Natural killer cell (primary cell): ENCODE measurements at regions not wholly inside any gene's neighbourhood (a gene's known extent, or its start where the extent isn't known, plus 50 kb on each side); places are given as distances from the start of the nearest gene placed in this dataset.

Source experiments
- ATAC-seq, 3 donors: fragments of 150-1000 bp in 2 of 3; fragments of 200-7000 bp in 1 of 3; cut with Tn5 transposase; 1 replicate in 1 of 3; 2 replicates in 2 of 3; pipeline ENCODE4 v1.10.0; 2021; ENCODE audit warnings: mild to moderate bottlenecking in 2 of 3, moderate library complexity in 2 of 3
- DNase-seq, 2 donors: peaks; one replicate each; pipeline versions ENCODE4 v3.0.0 to v3.0.0-alpha.2; 2013 to 2021; ENCODE audit warnings: mixed read lengths in 1 of 2
- H3K27ac ChIP-seq: one replicate; pipeline ENCODE4 v1.5.1; 2013; ENCODE audit warnings: mild to moderate bottlenecking, low read length
- H3K27me3 ChIP-seq: one replicate; pipeline ENCODE4 v1.6.1; 2013; ENCODE audit warnings: low read length; ENCODE audit not compliant: control insufficient read depth, insufficient read depth
- H3K36me3 ChIP-seq: one replicate; pipeline ENCODE4 v1.6.1; 2013; ENCODE audit warnings: low read length; ENCODE audit not compliant: control insufficient read depth, insufficient read depth
- H3K4me1 ChIP-seq: one replicate; pipeline ENCODE4 v1.6.1; 2013; ENCODE audit warnings: low read length; ENCODE audit not compliant: control insufficient read depth, insufficient read depth
- H3K4me3 ChIP-seq: one replicate; pipeline ENCODE4 v1.5.1; 2013; ENCODE audit warnings: low read length
- H3K9me3 ChIP-seq: one replicate; pipeline ENCODE4 v1.6.1; 2013; ENCODE audit warnings: low read length; ENCODE audit not compliant: control insufficient read depth, insufficient read depth
- H3K27ac Mint-ChIP-seq, 2 donors: one replicate each; pipeline ENCODE4 v1.8.0; 2022; ENCODE audit warnings: mild to moderate bottlenecking in 2 of 2, mixed read lengths in 2 of 2, moderate library complexity in 1 of 2
- H3K27me3 Mint-ChIP-seq, 2 donors: one replicate each; pipeline ENCODE4 v1.8.0; 2022; ENCODE audit warnings: low read depth in 2 of 2, mixed read lengths in 2 of 2
- H3K36me3 Mint-ChIP-seq: one replicate; pipeline ENCODE4 v1.8.0; 2022; ENCODE audit warnings: mixed read lengths
- H3K4me1 Mint-ChIP-seq, 2 donors: one replicate each; pipeline ENCODE4 v1.8.0; 2022; ENCODE audit warnings: mixed read lengths in 2 of 2
- H3K4me3 Mint-ChIP-seq: one replicate; pipeline ENCODE4 v1.8.0; 2022; ENCODE audit warnings: mild to moderate bottlenecking, moderate library complexity, mixed read lengths
- H3K9me3 Mint-ChIP-seq, 2 donors: one replicate each; pipeline ENCODE4 v1.8.0; 2022; ENCODE audit warnings: mixed read lengths in 2 of 2
- WGBS: methylation state at CpG from one replicate; pipeline ENCODE4 v1.1.7; 2013; ENCODE audit warnings: missing lambda C conversion rate; ENCODE audit not compliant: insufficient coverage; 5-methylcytosine and 5-hydroxymethylcytosine counted together
- intact Hi-C: fragments of 100-400 bp; cut with micrococcal nuclease; formaldehyde crosslinking; loops from one replicate; pipeline ENCODE4 v1.14.2; 2022
- TF ChIP-seq, protein P1 (sequence below): fragments of 200-600 bp; IDR thresholded peaks from one replicate; pipeline ENCODE4 v1.8.0; 2022; ENCODE audit warnings: antibody characterized with exemption

DNA sequence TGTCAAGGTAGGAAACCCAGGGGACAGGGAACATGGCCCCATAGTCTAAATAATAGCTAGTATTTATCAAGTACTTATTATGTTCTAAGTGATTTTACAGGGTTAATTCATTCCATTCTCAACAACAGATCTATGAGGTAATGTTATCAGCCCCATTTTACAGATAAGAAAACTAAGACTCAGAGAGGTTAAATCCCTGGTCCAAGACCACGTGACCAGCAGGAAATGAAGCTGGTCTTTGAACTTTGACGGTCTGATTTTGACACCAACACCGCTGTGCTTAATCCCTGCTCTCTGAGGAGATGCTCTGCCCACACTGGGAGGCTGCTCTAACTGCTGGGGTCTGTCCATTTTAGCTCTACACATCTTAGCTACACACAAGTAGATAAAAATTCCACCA is 253.5 kb downstream of the SPTSSA start:
- DNase-seq: no peak
- no peak for ATAC-seq
- Histone ChIP-seq H3K36me3 (no peaks in the 10 kb centered on the region), H3K4me1 (no peaks in the 10 kb centered on the region), H3K9me3 (no peaks in the 10 kb centered on the region), H3K4me3 (no peak overlapping the region), H3K27ac (no peak overlapping the region), H3K27me3 (no peaks in the 10 kb centered on the region)
- no peaks in the 10 kb centered on the region for H3K36me3 Mint-ChIP-seq
- intact Hi-C loops: no loop called here
- peaks cover 0 to 23% of the 10 kb centered on the region in 2 donors for H3K27me3 Mint-ChIP-seq
- H3K4me3 Mint-ChIP-seq: no peak overlapping the region
- H3K4me1 Mint-ChIP-seq: no peaks in the 10 kb centered on the region
- WGBS: 55% methylated on average over 3 of the region's 3 CpGs
- H3K9me3 Mint-ChIP-seq: peaks cover 6 to 10% of the 10 kb centered on the region in 2 donors
- TF ChIP-seq, protein P1, sequence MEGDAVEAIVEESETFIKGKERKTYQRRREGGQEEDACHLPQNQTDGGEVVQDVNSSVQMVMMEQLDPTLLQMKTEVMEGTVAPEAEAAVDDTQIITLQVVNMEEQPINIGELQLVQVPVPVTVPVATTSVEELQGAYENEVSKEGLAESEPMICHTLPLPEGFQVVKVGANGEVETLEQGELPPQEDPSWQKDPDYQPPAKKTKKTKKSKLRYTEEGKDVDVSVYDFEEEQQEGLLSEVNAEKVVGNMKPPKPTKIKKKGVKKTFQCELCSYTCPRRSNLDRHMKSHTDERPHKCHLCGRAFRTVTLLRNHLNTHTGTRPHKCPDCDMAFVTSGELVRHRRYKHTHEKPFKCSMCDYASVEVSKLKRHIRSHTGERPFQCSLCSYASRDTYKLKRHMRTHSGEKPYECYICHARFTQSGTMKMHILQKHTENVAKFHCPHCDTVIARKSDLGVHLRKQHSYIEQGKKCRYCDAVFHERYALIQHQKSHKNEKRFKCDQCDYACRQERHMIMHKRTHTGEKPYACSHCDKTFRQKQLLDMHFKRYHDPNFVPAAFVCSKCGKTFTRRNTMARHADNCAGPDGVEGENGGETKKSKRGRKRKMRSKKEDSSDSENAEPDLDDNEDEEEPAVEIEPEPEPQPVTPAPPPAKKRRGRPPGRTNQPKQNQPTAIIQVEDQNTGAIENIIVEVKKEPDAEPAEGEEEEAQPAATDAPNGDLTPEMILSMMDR: no peak
- no peak overlapping the region for H3K27ac Mint-ChIP-seq

- intact Hi-C loops: no loop called here
- Histone ChIP-seq H3K36me3 (no peaks in the 10 kb centered on the region), H3K27me3 (no peaks in the 10 kb centered on the region), H3K4me3 (no peak overlapping the region), H3K9me3 (no peaks in the 10 kb centered on the region), H3K27ac (no peak overlapping the region), H3K4me1 (no peaks in the 10 kb centered on the region)
- peaks cover 0 to 19% of the 10 kb centered on the region in 2 donors for H3K27me3 Mint-ChIP-seq
- WGBS: 100% methylated on average over 1 of the region's 1 CpG
- no peaks in the 10 kb centered on the region for H3K36me3 Mint-ChIP-seq
- DNase-seq: no peak
- TF ChIP-seq, protein P1: no peak
- no peak overlapping the region for H3K4me3 Mint-ChIP-seq
- H3K27ac Mint-ChIP-seq: no peak overlapping the region
- ATAC-seq: no peak
- H3K9me3 Mint-ChIP-seq: peaks cover 6 to 10% of the 10 kb centered on the region in 2 donors
- H3K4me1 Mint-ChIP-seq: no peaks in the 10 kb centered on the region
Measured at GRCh38 chr14:34205799-34206198, 254.9 kb upstream of the EGLN3 start.

GRCh38 chr14:34204774-34205173 is 253.9 kb upstream of the EGLN3 start:
- intact Hi-C loops: no loop called here
- no peak overlapping the region for H3K27ac Mint-ChIP-seq
- 97% methylated on average over 2 of the region's 4 CpGs for WGBS
- Histone ChIP-seq H3K4me1 (no peaks in the 10 kb centered on the region), H3K36me3 (no peaks in the 10 kb centered on the region), H3K27ac (no peak overlapping the region), H3K4me3 (no peak overlapping the region), H3K9me3 (no peaks in the 10 kb centered on the region), H3K27me3 (no peaks in the 10 kb centered on the region)
- H3K4me3 Mint-ChIP-seq: no peak overlapping the region
- DNase-seq: no peak
- peaks cover 0 to 23% of the 10 kb centered on the region in 2 donors for H3K27me3 Mint-ChIP-seq
- H3K9me3 Mint-ChIP-seq: peaks cover 6 to 10% of the 10 kb centered on the region in 2 donors
- H3K4me1 Mint-ChIP-seq: no peaks in the 10 kb centered on the region
- ATAC-seq: no peak
- TF ChIP-seq, protein P1: no peak
- no peaks in the 10 kb centered on the region for H3K36me3 Mint-ChIP-seq

DNA sequence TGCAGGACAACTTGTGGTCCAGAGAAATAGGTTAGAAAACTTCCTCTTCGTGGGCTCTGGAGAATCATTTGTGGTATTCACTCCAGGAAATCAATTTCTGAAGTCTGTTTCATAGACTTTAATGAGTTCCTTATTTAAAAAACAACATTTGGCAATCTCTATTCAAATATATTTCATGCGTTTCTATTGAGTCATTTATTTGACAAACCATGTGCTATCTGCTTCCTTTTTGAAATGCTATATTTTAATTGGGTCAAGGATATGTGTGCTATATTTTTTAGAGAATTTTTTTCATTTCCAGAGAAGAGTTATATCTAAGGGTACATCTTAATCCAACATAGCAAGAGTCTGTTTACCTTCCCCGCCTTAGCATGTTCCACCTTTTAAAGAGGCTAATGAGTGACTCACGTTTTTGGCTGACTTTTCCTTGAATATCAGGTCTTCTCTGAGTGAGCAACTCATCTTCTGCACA is 252.4 kb upstream of the EGLN3 start:
- Histone ChIP-seq H3K27me3 (no peaks in the 10 kb centered on the region), H3K4me1 (no peaks in the 10 kb centered on the region), H3K9me3 (no peaks in the 10 kb centered on the region), H3K27ac (no peak overlapping the region), H3K4me3 (no peak overlapping the region), H3K36me3 (no peaks in the 10 kb centered on the region)
- Mint-ChIP-seq H3K36me3 (no peaks in the 10 kb centered on the region), H3K27ac (no peak overlapping the region), H3K9me3 (peaks cover 6 to 10% of the 10 kb centered on the region in 2 donors), H3K27me3 (peaks cover 2 to 20% of the 10 kb centered on the region in 2 donors), H3K4me3 (no peak overlapping the region), H3K4me1 (no peaks in the 10 kb centered on the region)
- DNase-seq (no peak), ATAC-seq (no peak)
- intact Hi-C loops: no loop called here
- TF ChIP-seq, protein P1: no peak
- WGBS: 22% methylated on average over 3 of the region's 4 CpGs
